Sigmoid colon (tissue), 6 donors: ENCODE measurements at regions not wholly inside any gene's neighbourhood (a gene's known extent, or its start where the extent isn't known, plus 50 kb on each side); places are given as distances from the start of the nearest gene placed in this dataset.

ENCODE experiments used
- DNase-seq: peaks from one replicate; pipeline ENCODE4 v3.0.0-alpha.2; 2019
- H3K27ac ChIP-seq, 4 donors: fragments of 200-600 bp; sonication (generic); one replicate each; pipeline ENCODE4 v1.5.1; 2016 to 2019; ENCODE audit warnings: mild to moderate bottlenecking in 1 of 4
- H3K27me3 ChIP-seq, 3 donors: fragments of 200-600 bp; sonication (generic); one replicate each; pipeline ENCODE4 v1.5.1; 2019; ENCODE audit warnings: mild to moderate bottlenecking in 1 of 3
- H3K36me3 ChIP-seq, 4 donors: fragments of 200-600 bp; sonication (generic); one replicate each; pipeline ENCODE4 v1.5.1; 2016 to 2019
- H3K4me1 ChIP-seq, 4 donors: fragments of 200-600 bp; sonication (generic); one replicate each; pipeline ENCODE4 v1.5.1; 2017 to 2019
- H3K4me3 ChIP-seq, 4 donors: fragments of 200-600 bp; sonication (generic); one replicate each; pipeline ENCODE4 v1.5.1; 2017 to 2019; ENCODE audit warnings: mild to moderate bottlenecking in 2 of 4, moderate library complexity in 1 of 4
- H3K9me3 ChIP-seq, 4 donors: fragments of 200-600 bp in 3 of 4; sonication (generic) in 3 of 4; one replicate each; pipeline versions ENCODE4 v1.5.1 to v1.6.1; 2013 to 2019
- CTCF ChIP-seq, 4 experiments: fragments of 450-650 bp in 3 of 4; fragments of 200-600 bp in 1 of 4; IDR thresholded peaks; one replicate each; pipeline ENCODE4 v1.5.1; 2016 to 2019; ENCODE audit warnings: antibody characterized with exemption in 4 of 4, mild to moderate bottlenecking in 3 of 4, moderate library complexity in 2 of 4
- EP300 ChIP-seq, 4 donors: sonication (generic); formaldehyde crosslinking; IDR thresholded peaks; one replicate each; pipeline ENCODE4 v1.6.1; 2017; ENCODE audit warnings: antibody characterized with exemption in 4 of 4
- POLR2A ChIP-seq, 2 donors: fragments of 450-650 bp; IDR thresholded peaks; one replicate each; pipeline ENCODE4 v1.6.1; 2016; ENCODE audit warnings: antibody characterized with exemption in 2 of 2, mild to moderate bottlenecking in 2 of 2, moderate library complexity in 2 of 2
- POLR2AphosphoS5 ChIP-seq, 4 donors: sonication (generic); formaldehyde crosslinking; IDR thresholded peaks; one replicate each; pipeline ENCODE4 v1.6.1; 2017; ENCODE audit warnings: antibody characterized with exemption in 4 of 4
- WGBS, 2 donors: extraction: QIAGEN DNeasy Blood & Tissue Kit; methylation state at CpG; one replicate each; pipeline ENCODE4 v1.1.7; 2013; 5-methylcytosine and 5-hydroxymethylcytosine counted together
- intact Hi-C: fragments of 100-400 bp; cut with DNase I; formaldehyde crosslinking; loops from one replicate; pipeline ENCODE4 v1.15.1; 2023
- donor health status: healthy with polysubstance abuse.
- donor health status: healthy.

GRCh38 chr15:47887241-47887800 lies 170.0 kb downstream of the SEMA6D start:
- H3K27ac ChIP-seq: no peak overlapping the region
- WGBS, 2 donors: 73 to 80% methylated on average over 5 of the region's 5 CpGs
- no peaks in the 10 kb centered on the region for H3K9me3 ChIP-seq
- no peak for DNase-seq
- no peaks in the 10 kb centered on the region for H3K4me1 ChIP-seq
- TF ChIP-seq POLR2AphosphoS5 (IDR thresholded peaks at IDR 0.05) (no peak), EP300 (IDR thresholded peaks at IDR 0.05) (no peak), POLR2A (IDR thresholded peaks at IDR 0.05) (no peak), CTCF (IDR thresholded peaks at IDR 0.05) (no peak)
- no peaks in the 10 kb centered on the region for H3K36me3 ChIP-seq
- H3K27me3 ChIP-seq: no peaks in the 10 kb centered on the region
- H3K4me3 ChIP-seq: no peak overlapping the region
- intact Hi-C loops: no loop called here

- TF ChIP-seq POLR2A (IDR thresholded peaks at IDR 0.05) (no peak), EP300 (IDR thresholded peaks at IDR 0.05) (no peak)
- DNase-seq: no peak
- no peaks in the 10 kb centered on the region for H3K36me3 ChIP-seq
- H3K9me3 ChIP-seq: no peaks in the 10 kb centered on the region
- H3K4me3 ChIP-seq: no peak overlapping the region
- intact Hi-C loops: no loop called here
- H3K27ac ChIP-seq: no peak overlapping the region
- no peaks in the 10 kb centered on the region for H3K4me1 ChIP-seq
- WGBS, 2 donors: 92 to 96% methylated on average over 2 of the region's 2 CpGs
- H3K27me3 ChIP-seq: no peaks in the 10 kb centered on the region
Measured at GRCh38 chr15:47888385-47889100, 171.2 kb downstream of the SEMA6D start.

- no peaks in the 10 kb centered on the region for H3K36me3 ChIP-seq
- TF ChIP-seq POLR2AphosphoS5 (IDR thresholded peaks at IDR 0.05): no peak
- no peak for TF ChIP-seq CTCF (IDR thresholded peaks at IDR 0.05)
- H3K27me3 ChIP-seq: no peaks in the 10 kb centered on the region
- H3K4me1 ChIP-seq: no peaks in the 10 kb centered on the region
- H3K9me3 ChIP-seq: no peaks in the 10 kb centered on the region
- WGBS, 2 donors: 77 to 79% methylated on average over 3 of the region's 3 CpGs
- H3K27ac ChIP-seq: no peak overlapping the region
- intact Hi-C loops: no loop called here
- no peak for DNase-seq
- no peak overlapping the region for H3K4me3 ChIP-seq
Measured at GRCh38 chr15:47890397-47891150, 173.3 kb downstream of the SEMA6D start.

- intact Hi-C loops: no loop called here
- Histone ChIP-seq H3K4me1 (no peaks in the 10 kb centered on the region), H3K27ac (no peak overlapping the region), H3K9me3 (no peaks in the 10 kb centered on the region), H3K4me3 (no peak overlapping the region), H3K27me3 (no peaks in the 10 kb centered on the region), H3K36me3 (no peaks in the 10 kb centered on the region)
- TF ChIP-seq EP300 (IDR thresholded peaks at IDR 0.05): no peak
- no peak for TF ChIP-seq CTCF (IDR thresholded peaks at IDR 0.05)
- TF ChIP-seq POLR2AphosphoS5 (IDR thresholded peaks at IDR 0.05): no peak
- no peak for TF ChIP-seq POLR2A (IDR thresholded peaks at IDR 0.05)
- no peak for DNase-seq
- WGBS, 2 donors: 72 to 75% methylated on average over 2 of the region's 2 CpGs
Measured at GRCh38 chr15:47897525-47897924, 180.2 kb downstream of the SEMA6D start.

- intact Hi-C loops: no loop called here
- Histone ChIP-seq H3K4me3 (no peak overlapping the region), H3K27me3 (no peaks in the 10 kb centered on the region), H3K9me3 (peaks cover 0 to 4% (median 2%) of the 10 kb centered on the region in 4 donors), H3K4me1 (no peaks in the 10 kb centered on the region), H3K27ac (no peak overlapping the region), H3K36me3 (no peaks in the 10 kb centered on the region)
- no peak for TF ChIP-seq EP300 (IDR thresholded peaks at IDR 0.05)
- TF ChIP-seq POLR2AphosphoS5 (IDR thresholded peaks at IDR 0.05): no peak
- no peak for TF ChIP-seq CTCF (IDR thresholded peaks at IDR 0.05)
- no peak for DNase-seq
- WGBS, 2 donors: 85% methylated on average over 1 of the region's 1 CpG
Measured at GRCh38 chr15:47900751-47901150, 183.4 kb downstream of the SEMA6D start.
